ENCODE measurements at regions not wholly inside any gene's neighbourhood (a gene's known extent, or its start where the extent isn't known, plus 50 kb on each side); places are given as distances from the start of the nearest gene placed in this dataset.

- DNase-seq (ENCODE audit: low read depth in 2 of 2) = no peak
These were observed 109.8 kb upstream of the CPSF6 start for GRCh38 chr12:69129564-69129963.

DNA sequence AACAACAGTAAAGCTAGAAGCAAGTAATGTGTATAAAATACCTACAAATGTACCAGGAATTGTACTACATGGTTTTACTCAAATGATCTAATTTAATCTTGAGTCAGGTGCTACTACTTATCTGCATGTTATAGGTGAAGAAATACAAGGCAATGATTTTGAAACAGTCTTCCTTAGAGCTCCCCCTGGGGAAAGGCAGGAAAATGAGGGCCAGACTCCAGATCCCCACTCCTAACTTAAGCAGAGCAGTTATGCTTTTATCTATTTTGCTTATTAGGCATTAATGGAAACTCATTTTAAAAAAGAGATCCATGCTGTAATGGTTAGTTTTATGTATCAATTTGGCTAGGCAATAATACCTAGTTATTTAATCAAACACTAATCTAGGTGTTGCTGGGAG lies 109.3 kb upstream of the CPSF6 start:
- no peak for DNase-seq (ENCODE audit: low read depth in 2 of 2)

DNA sequence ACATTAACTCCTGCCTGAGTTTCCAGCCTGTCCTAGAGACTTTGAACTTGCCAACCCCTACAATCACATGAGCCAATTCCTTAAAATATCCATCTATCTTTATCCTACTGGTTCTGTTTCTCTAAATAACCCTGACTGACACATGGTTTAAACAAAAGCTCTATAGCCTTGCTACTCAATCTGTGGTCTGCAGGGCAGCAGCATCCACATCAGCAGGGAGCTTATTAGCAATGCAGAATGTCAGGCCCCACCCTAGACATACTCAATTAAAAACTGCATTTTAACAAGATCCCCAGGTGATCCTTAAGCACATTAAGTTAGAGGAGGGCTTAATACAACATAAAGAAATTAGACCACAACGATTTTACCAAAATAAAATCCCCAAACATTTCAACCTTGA lies 108.3 kb upstream of the CPSF6 start:
- DNase-seq (ENCODE audit: low read depth in 2 of 2) = no peak

GRCh38 chr12:69136931-69137613 lies 102.3 kb upstream of the CPSF6 start:
- DNase-seq (ENCODE audit: low read depth in 2 of 2) = no peak

- no peak for DNase-seq (ENCODE audit: low read depth in 2 of 2)
These were observed 98.3 kb upstream of the CPSF6 start for GRCh38 chr12:69141074-69141473.

- DNase-seq (ENCODE audit: low read depth in 2 of 2) = no peak
These were observed 90.1 kb upstream of the CPSF6 start for GRCh38 chr12:69149270-69149669.

- no peak for DNase-seq (ENCODE audit: low read depth in 2 of 2)
These were observed 89.1 kb upstream of the CPSF6 start for GRCh38 chr12:69150083-69150795.

GRCh38 chr12:69150796-69151127 lies 88.6 kb upstream of the CPSF6 start:
- no peak for DNase-seq (ENCODE audit: low read depth in 2 of 2)

- DNase-seq (ENCODE audit: low read depth in 2 of 2) = no peak
These were observed 88.1 kb upstream of the CPSF6 start for GRCh38 chr12:69151254-69151764.

DNA sequence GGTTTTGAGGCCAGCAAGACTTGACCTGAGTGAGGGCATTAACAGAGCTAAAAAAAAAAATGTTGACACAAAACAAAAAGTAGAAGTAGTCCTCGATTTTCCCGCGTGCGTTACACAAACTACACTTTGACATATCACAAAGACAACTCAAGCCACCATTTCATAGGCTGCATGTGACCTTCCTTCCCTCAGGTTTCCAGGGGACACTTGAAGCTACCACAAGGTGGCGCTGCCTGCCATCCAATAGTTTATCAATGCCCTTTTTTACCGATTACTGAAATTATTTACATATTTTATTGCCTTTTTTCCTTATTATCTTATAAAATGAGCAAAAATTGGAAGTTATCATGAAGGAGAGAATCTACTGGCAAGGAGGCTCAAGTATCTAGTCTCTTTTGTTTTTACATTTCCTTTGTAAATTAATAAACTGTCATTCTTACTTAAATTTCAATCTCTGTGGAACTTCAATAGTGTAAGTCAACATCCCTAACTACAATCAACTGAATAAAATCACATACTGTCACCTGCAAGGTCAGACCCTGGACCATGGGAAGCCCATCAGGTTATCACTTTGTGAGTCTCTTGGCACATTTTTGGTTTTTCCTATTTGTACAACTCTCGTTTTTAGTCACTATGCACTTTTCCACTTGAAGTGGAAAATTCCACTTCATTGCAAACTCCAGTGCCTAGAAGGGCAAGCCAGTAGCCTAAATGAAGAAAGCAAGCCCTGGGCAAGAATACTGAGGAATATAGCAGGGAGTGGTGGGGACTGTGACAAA lies 84.6 kb upstream of the CPSF6 start:
- DNase-seq (ENCODE audit: low read depth in 2 of 2) = peak; percentile 52 to 69

DNA sequence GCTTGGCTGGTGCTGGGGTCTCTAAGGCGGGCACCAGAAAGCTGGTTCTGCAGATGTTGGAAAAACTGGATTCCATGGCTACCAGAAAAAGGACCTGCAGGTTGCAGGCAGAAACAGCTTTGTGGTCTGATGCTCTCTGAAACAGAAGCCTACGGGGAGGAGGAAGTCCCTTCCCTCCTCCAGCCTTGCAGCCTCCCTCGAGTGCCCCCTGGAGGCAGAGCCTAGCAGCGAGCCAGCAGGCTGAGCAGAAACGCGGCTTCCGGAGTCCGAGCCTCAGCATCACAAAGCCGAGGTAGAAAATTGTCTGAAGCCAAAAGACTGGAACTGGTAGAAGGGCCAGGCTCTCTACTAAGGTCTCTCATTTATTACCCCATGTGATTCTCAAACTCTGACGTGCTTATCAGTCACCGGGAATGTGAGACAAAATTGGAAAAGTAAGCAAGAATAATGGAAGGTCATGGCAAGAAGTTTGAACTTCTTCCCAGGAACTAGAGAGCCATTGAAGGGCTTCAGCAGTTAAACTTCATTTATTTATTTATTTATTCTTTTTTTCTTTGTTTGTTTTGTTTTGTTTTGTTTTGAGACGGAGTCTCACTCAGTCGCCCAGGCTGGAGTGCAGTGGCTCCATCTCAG lies 82.2 kb upstream of the CPSF6 start:
- peak; percentile 70 to 85 for DNase-seq (ENCODE audit: low read depth in 2 of 2)

DNA sequence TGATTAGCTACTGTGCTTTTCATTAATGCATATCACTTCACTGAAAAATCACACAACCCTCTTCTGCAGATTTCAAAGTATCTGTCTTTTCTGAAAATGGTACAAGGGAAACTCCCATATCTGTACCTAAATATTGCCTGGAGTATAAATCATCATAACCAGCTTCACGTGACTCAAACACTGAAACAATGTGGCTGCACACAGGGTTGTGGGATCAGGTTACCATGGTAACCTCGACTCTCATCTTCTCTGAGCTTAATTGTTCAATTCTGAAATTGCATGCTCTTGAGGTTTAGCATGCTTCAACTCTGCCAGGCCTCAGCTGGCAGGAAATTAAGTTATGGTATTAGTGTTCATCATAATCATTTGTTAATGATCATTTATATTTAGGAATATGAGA lies 77.5 kb upstream of the CPSF6 start:
- no peak for DNase-seq (ENCODE audit: low read depth in 2 of 2)

GRCh38 chr12:69163681-69164362 lies 75.5 kb upstream of the CPSF6 start:
- no peak for DNase-seq (ENCODE audit: low read depth in 2 of 2)

DNA sequence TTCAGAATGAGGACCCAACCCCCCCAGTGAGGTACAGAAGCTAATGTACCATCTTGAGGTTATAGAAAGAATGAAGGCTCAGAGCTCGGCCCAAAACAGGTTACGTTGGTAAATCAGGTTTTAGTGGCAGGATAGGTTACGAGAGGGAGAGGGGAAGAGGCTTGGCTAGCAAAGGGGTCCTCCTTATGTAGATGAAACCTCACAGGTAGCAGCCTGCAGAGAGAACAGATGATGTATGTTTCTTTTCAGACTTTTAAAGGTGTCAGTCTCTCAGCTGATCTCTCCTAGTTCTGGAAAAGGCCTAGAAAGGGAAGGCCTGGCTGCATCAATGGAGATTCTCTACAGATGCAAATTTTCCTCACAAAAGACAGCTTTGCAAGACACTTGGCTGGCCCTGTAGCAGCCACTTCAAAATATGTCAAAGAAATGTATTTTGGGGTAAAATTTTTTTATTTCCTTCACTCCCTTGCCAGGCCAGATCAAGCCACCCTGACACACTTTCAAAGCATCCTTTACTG lies 71.7 kb upstream of the CPSF6 start:
- DNase-seq (ENCODE audit: low read depth in 2 of 2) = no peak

DNA sequence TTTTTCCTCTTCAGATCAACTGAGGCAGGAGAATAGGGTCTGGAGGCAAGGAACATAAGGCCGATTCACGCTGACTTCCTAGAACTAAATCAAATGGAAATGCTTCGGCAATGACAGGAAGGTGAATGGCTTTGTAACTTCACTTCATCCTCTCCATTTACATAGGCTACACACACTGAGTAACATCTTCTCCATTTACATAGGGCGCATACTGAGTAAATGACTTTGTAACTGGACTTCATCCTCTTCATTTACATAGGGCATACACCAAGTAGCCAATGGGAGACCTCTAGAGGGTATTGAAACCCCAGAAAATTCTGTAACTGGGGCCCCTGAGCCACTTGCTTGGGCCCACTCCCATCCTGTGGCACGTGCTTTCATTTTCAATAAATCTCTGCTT lies 71.0 kb upstream of the CPSF6 start:
- DNase-seq (ENCODE audit: low read depth in 2 of 2) = no peak

DNA sequence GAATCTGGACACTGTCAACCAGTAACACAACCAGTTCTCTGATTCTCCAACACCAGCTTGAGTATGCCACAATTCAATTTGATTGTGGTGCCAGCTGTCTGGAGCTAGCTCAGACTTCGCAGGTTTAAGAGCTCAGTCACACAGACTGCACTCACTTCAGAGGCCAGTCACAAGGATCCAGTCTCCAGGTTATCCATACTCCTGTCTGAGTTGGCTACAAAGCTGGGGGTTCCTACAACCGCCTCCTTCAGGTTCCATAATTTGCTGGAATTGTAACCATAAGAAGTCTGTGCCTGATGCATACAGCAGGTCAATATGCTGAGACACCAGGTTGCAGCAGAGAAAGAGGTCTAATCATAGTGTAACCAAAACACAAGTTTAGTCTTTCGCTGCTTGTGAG lies 70.5 kb upstream of the CPSF6 start:
- DNase-seq (ENCODE audit: low read depth in 2 of 2) = no peak

GRCh38 chr12:69170293-69170692 lies 69.1 kb upstream of the CPSF6 start:
- DNase-seq (ENCODE audit: low read depth in 2 of 2) = no peak

DNA sequence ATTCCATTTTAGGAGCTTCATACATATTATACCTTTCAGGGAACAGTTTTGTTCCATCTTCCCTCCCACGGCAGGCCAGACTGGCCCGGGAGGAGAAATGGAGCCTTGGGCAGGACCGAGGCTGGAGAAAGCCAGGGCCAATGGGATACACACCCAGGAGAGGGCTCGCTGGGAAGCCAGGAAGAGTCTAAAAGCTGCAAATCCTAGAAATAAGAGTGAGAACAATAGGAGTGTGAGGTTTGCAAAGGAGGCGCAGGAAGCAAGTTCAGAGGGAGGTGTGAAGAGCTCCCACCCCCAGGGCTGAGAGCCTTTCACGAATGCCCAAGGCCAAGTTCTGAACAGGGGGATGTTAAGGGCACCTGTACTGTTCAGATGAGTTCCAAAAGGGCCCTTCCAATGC lies 67.5 kb upstream of the CPSF6 start:
- no peak for DNase-seq (ENCODE audit: low read depth in 2 of 2)

GRCh38 chr12:69172491-69172890 lies 66.9 kb upstream of the CPSF6 start:
- no peak for DNase-seq (ENCODE audit: low read depth in 2 of 2)

DNA sequence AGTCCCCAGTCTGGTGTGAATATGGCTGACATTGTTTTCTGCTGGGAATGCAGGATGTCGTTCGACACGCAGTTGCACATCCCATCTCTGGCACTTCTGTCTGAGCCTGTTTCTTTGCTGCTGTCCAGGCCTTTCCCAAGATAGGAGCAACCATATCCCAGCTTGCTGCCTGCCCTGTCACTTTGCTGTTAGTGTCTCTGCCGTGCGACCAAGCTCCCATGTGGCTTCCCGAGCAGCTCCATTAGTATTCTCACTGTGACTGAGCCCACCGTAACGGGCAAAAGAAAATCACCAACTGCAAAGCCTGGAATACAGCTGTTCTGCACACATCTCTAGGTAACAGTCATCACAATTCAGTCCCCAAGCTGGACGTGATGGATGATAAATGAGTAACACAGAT lies 66.0 kb upstream of the CPSF6 start:
- no peak for DNase-seq (ENCODE audit: low read depth in 2 of 2)

GRCh38 chr12:69179786-69180185 lies 59.6 kb upstream of the CPSF6 start:
- no peak for DNase-seq (ENCODE audit: low read depth in 2 of 2)
